Sigmoid colon (tissue), 4 donors: ENCODE measurements at regions not wholly inside any gene's neighbourhood (a gene's known extent, or its start where the extent isn't known, plus 50 kb on each side); places are given as distances from the start of the nearest gene placed in this dataset.

Experiments
- EP300 ChIP-seq, 4 donors: sonication (generic); formaldehyde crosslinking; IDR thresholded peaks; one replicate each; pipeline ENCODE4 v1.6.1; 2017; ENCODE audit warnings: antibody characterized with exemption in 4 of 4
- POLR2A ChIP-seq, 2 donors: fragments of 450-650 bp; IDR thresholded peaks; one replicate each; pipeline ENCODE4 v1.6.1; 2016; ENCODE audit warnings: antibody characterized with exemption in 2 of 2, mild to moderate bottlenecking in 2 of 2, moderate library complexity in 2 of 2
- POLR2AphosphoS5 ChIP-seq, 4 donors: sonication (generic); formaldehyde crosslinking; IDR thresholded peaks; one replicate each; pipeline ENCODE4 v1.6.1; 2017; ENCODE audit warnings: antibody characterized with exemption in 4 of 4
- TF ChIP-seq, protein P1 (sequence below), 4 experiments: fragments of 450-650 bp in 3 of 4; fragments of 200-600 bp in 1 of 4; IDR thresholded peaks; one replicate each; pipeline ENCODE4 v1.5.1; 2016 to 2019; ENCODE audit warnings: antibody characterized with exemption in 4 of 4, mild to moderate bottlenecking in 3 of 4, moderate library complexity in 2 of 4

DNA sequence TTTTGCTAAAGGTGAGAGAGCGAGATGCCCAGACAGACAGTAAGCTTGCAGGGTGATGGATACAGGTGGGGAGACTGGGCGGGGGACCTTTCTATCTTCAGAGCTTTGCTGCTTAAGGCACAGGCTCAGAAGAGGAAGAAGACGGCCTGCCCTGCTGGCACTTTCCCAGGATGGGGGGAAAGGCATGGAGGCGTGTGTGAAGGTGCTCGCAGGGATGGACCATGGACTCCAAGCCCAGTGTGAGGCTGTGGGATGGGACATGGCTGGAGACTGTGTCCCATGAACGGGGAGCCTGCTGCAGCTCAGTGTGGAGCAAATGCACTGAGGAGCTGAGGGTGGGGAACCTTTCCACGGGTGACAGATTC, 243.2 kb upstream of the IRX4 start:
- TF ChIP-seq, protein P1, sequence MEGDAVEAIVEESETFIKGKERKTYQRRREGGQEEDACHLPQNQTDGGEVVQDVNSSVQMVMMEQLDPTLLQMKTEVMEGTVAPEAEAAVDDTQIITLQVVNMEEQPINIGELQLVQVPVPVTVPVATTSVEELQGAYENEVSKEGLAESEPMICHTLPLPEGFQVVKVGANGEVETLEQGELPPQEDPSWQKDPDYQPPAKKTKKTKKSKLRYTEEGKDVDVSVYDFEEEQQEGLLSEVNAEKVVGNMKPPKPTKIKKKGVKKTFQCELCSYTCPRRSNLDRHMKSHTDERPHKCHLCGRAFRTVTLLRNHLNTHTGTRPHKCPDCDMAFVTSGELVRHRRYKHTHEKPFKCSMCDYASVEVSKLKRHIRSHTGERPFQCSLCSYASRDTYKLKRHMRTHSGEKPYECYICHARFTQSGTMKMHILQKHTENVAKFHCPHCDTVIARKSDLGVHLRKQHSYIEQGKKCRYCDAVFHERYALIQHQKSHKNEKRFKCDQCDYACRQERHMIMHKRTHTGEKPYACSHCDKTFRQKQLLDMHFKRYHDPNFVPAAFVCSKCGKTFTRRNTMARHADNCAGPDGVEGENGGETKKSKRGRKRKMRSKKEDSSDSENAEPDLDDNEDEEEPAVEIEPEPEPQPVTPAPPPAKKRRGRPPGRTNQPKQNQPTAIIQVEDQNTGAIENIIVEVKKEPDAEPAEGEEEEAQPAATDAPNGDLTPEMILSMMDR (IDR thresholded peaks at IDR 0.05), result no peak
- no peak for TF ChIP-seq POLR2AphosphoS5 (IDR thresholded peaks at IDR 0.05)
- no peak for TF ChIP-seq POLR2A (IDR thresholded peaks at IDR 0.05)
- no peak for TF ChIP-seq EP300 (IDR thresholded peaks at IDR 0.05)
